Gastrocnemius medialis (tissue), 4 donors: ENCODE measurements at regions not wholly inside any gene's neighbourhood (a gene's known extent, or its start where the extent isn't known, plus 50 kb on each side); places are given as distances from the start of the nearest gene placed in this dataset.

Experiments
- ATAC-seq, 2 donors: fragments of 150-250 bp; one replicate each; pipeline ENCODE4 v1.9.1; 2016
- DNase-seq, 2 donors: peaks; one replicate each; pipeline ENCODE4 v3.0.0-alpha.2; 2019
- H3K27ac ChIP-seq, 4 donors: fragments of 200-600 bp; sonication (generic); 1 replicate in 1 of 4; 2 replicates in 3 of 4; pipeline ENCODE4 v1.5.1; 2016 to 2018; ENCODE audit warnings: mild to moderate bottlenecking in 2 of 4, moderate library complexity in 1 of 4
- H3K27me3 ChIP-seq, 3 donors: fragments of 200-600 bp; sonication (generic) in 2 of 3; 1 replicate in 1 of 3; 2 replicates in 2 of 3; pipeline versions ENCODE4 v1.5.1 to v1.6.0; 2016 to 2019; ENCODE audit warnings: mild to moderate bottlenecking in 1 of 3, moderate library complexity in 1 of 3
- H3K36me3 ChIP-seq, 2 donors: fragments of 200-600 bp; sonication (generic) in 1 of 2; one replicate each; pipeline ENCODE4 v1.5.1; 2017 to 2018
- H3K4me1 ChIP-seq, 2 donors: fragments of 200-600 bp; sonication (generic) in 1 of 2; one replicate each; pipeline ENCODE4 v1.5.1; 2016 to 2017; ENCODE audit warnings: mild to moderate bottlenecking in 2 of 2
- H3K4me3 ChIP-seq, 4 donors: fragments of 200-600 bp; sonication (generic) in 3 of 4; 1 replicate in 1 of 4; 2 replicates in 3 of 4; pipeline ENCODE4 v1.5.1; 2016 to 2019; ENCODE audit warnings: mild to moderate bottlenecking in 2 of 4
- H3K9me3 ChIP-seq, 3 donors: fragments of 200-600 bp; sonication (generic) in 2 of 3; 1 replicate in 1 of 3; 2 replicates in 2 of 3; pipeline ENCODE4 v1.5.1; 2016 to 2019
- CTCF ChIP-seq, 5 experiments: fragments of 450-650 bp in 3 of 5; fragments of 200-600 bp in 2 of 5; sonication (generic) in 2 of 5; IDR thresholded peaks in 4 of 5; conservative IDR thresholded peaks in 1 of 5; 1 replicate in 4 of 5; 2 replicates in 1 of 5; pipeline ENCODE4 v1.5.1; 2016 to 2019; ENCODE audit warnings: antibody characterized with exemption in 5 of 5, mild to moderate bottlenecking in 3 of 5, moderate library complexity in 3 of 5
- POLR2A ChIP-seq, 2 donors: fragments of 450-650 bp; IDR thresholded peaks; one replicate each; pipeline ENCODE4 v1.6.1; 2017; ENCODE audit warnings: antibody characterized with exemption in 2 of 2, mild to moderate bottlenecking in 2 of 2, moderate library complexity in 2 of 2
- in situ Hi-C, 4 donors: fragments of 200-750 bp; cut with MboI; loops; one replicate each; pipeline versions ENCODE4 v1.15.0 to v1.8.0; 2017; ENCODE audit warnings: low sequenced_read_pairs in 4 of 4
- intact Hi-C: fragments of 100-400 bp; cut with DNase I; formaldehyde crosslinking; loops from one replicate; pipeline ENCODE4 v1.15.1; 2023; ENCODE audit warnings: low total_unique reads

- in situ Hi-C loops (no loop called here), intact Hi-C loops (no loop called here)
- H3K36me3 ChIP-seq, result no peaks in the 10 kb centered on the region
- TF ChIP-seq POLR2A (IDR thresholded peaks at IDR 0.05), result no peak
- TF ChIP-seq CTCF (IDR thresholded peaks at IDR 0.05 in 4 of 5, conservative IDR thresholded peaks at IDR 0.05 in 1 of 5), result no peak
- no peak overlapping the region for H3K4me3 ChIP-seq
- no peak for DNase-seq
- H3K27ac ChIP-seq, result no peak overlapping the region
- peak; percentile 35 to 49 for ATAC-seq
- peaks cover under 1 to 2% of the 10 kb centered on the region in 2 donors for H3K4me1 ChIP-seq
- no peaks in the 10 kb centered on the region for H3K27me3 ChIP-seq
- H3K9me3 ChIP-seq, result no peaks in the 10 kb centered on the region
Observed at GRCh38 chr2:217387776-217388387, 528.0 kb upstream of the TNP1 start.

- Histone ChIP-seq H3K27ac (no peak overlapping the region), H3K36me3 (no peaks in the 10 kb centered on the region), H3K9me3 (no peaks in the 10 kb centered on the region), H3K4me3 (no peak overlapping the region), H3K4me1 (peaks cover 0 to 2% of the 10 kb centered on the region in 2 donors), H3K27me3 (no peaks in the 10 kb centered on the region)
- in situ Hi-C loops (no loop called here), intact Hi-C loops (no loop called here)
- no peak for ATAC-seq
- no peak for TF ChIP-seq POLR2A (IDR thresholded peaks at IDR 0.05)
- no peak for TF ChIP-seq CTCF (IDR thresholded peaks at IDR 0.05 in 4 of 5, conservative IDR thresholded peaks at IDR 0.05 in 1 of 5)
- no peak for DNase-seq
Observed at GRCh38 chr2:217386041-217386440, 526.2 kb upstream of the TNP1 start.

DNA sequence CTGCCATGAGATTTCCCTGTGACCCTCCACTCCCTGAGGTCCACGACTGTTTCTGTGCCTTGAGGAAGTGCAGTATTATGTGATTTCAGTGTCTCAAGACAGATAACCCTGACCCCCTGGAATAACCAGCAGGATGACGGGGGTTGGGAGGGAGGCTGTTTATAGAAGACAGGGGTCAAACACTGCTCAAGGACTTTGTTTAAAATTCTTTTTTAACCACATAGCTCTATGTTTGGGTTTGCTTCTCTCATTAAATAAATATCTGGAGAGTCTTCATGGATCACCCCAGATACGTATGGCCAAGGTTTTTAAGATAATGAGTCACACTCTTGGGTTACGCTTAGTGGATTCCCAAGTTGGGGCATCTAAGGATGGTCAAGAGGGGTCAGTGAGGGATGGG, 523.8 kb upstream of the TNP1 start:
- intact Hi-C loops (no loop called here), in situ Hi-C loops (no loop called here)
- TF ChIP-seq POLR2A (IDR thresholded peaks at IDR 0.05) (no peak), CTCF (IDR thresholded peaks at IDR 0.05 in 4 of 5, conservative IDR thresholded peaks at IDR 0.05 in 1 of 5) (no peak)
- Histone ChIP-seq H3K4me1 (peaks cover 0 to 2% of the 10 kb centered on the region in 2 donors), H3K4me3 (no peak overlapping the region), H3K27me3 (no peaks in the 10 kb centered on the region), H3K9me3 (no peaks in the 10 kb centered on the region), H3K27ac (no peak overlapping the region), H3K36me3 (no peaks in the 10 kb centered on the region)
- ATAC-seq (no peak), DNase-seq (no peak)

- in situ Hi-C loops (no loop called here), intact Hi-C loops (no loop called here)
- ATAC-seq (no peak), DNase-seq (no peak)
- H3K36me3 ChIP-seq, result no peaks in the 10 kb centered on the region
- no peak overlapping the region for H3K27ac ChIP-seq
- H3K4me3 ChIP-seq, result no peak overlapping the region
- H3K9me3 ChIP-seq, result no peaks in the 10 kb centered on the region
- no peaks in the 10 kb centered on the region for H3K27me3 ChIP-seq
- TF ChIP-seq POLR2A (IDR thresholded peaks at IDR 0.05) (no peak), CTCF (IDR thresholded peaks at IDR 0.05 in 4 of 5, conservative IDR thresholded peaks at IDR 0.05 in 1 of 5) (no peak)
- H3K4me1 ChIP-seq, result peaks cover 0 to 2% of the 10 kb centered on the region in 2 donors
Observed at GRCh38 chr2:217382794-217383193, 522.9 kb upstream of the TNP1 start.

GRCh38 chr2:217379807-217380206, 519.9 kb upstream of the TNP1 start:
- no peak for ATAC-seq
- no peak overlapping the region for H3K27ac ChIP-seq
- intact Hi-C loops, result no loop called here

More at GRCh38 chr2:217379807-217380206, 519.9 kb upstream of the TNP1 start:
- Histone ChIP-seq H3K4me1 (no peaks in the 10 kb centered on the region), H3K27me3 (no peaks in the 10 kb centered on the region), H3K9me3 (no peaks in the 10 kb centered on the region), H3K4me3 (no peak overlapping the region), H3K36me3 (no peaks in the 10 kb centered on the region)
- in situ Hi-C loops, result no loop called here
- TF ChIP-seq POLR2A (IDR thresholded peaks at IDR 0.05) (no peak), CTCF (IDR thresholded peaks at IDR 0.05 in 4 of 5, conservative IDR thresholded peaks at IDR 0.05 in 1 of 5) (no peak)
- DNase-seq, result no peak
